ENCODE measurements at regions not wholly inside any gene's neighbourhood (a gene's known extent, or its start where the extent isn't known, plus 50 kb on each side); places are given as distances from the start of the nearest gene placed in this dataset.
A peak's percentile ranks its signal among the peaks of the same experiment; 100 is the strongest.

GRCh38 chr7:27299861-27300260 lies 57.3 kb downstream of the EVX1 start:
- no peak for DNase-seq

GRCh38 chr7:27300421-27300820 lies 57.8 kb downstream of the EVX1 start:
- no peak for DNase-seq

DNA sequence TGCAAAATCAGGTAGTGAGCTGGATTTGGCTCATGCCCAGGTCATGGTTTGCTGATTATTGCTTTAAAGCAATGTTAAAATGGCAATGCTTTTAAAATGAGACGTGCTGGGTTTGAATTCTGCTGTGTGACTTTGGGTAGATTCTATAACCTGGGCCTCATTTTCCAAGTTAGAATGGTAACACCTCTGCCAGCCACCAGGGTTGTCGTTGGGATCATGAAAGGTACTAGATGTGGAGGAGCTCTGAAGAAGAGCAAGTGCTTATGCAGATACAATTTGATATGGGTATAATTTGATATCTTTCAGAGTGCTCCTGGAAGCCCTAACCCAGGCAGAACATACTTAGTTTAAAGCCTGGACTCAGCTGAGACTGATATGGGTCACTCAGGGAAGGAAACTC lies 60.0 kb downstream of the EVX1 start:
- no peak for DNase-seq

DNA sequence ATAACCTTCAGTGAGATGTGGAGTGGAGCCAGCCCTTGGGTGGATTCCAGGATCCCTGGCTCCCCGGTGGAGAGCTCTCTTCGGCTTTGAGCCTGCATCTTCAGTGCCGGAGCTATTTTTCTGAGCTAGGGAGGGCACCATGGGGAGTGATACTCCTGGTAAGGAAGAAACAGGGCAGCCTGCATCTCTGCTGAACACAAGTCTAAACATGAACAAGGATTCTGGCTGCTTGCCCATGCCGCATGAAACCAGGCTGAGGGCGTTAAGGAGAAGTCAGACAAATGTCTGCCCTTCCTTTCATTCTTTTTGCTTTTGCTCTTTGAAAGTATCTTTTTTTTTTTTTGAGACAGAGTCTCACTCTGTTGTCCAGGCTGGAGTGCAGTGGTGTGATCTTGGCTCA lies 60.4 kb downstream of the EVX1 start:
- no peak for DNase-seq

GRCh38 chr7:27305854-27306253 lies 63.3 kb downstream of the EVX1 start:
- no peak for DNase-seq

DNA sequence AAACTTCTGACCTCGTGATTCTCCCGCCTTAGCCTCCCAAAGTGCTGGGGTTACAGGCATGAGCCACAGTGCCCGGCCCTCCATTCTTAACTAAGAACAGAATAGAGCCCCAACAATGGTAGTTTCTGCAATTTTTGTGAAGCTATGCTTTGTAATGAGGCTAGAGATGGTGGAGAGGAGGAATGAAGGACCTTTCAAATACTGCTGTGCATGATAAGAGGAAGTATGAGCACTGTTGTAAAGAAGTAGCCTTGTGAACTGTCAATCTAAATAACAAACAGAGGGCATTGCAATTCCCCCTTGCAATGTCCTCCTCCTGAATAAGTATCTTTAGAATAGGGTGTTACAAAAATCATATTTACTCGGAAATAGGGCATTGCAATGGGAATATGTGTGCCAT lies 70.2 kb downstream of the EVX1 start:
- DNase-seq: no peak

DNA sequence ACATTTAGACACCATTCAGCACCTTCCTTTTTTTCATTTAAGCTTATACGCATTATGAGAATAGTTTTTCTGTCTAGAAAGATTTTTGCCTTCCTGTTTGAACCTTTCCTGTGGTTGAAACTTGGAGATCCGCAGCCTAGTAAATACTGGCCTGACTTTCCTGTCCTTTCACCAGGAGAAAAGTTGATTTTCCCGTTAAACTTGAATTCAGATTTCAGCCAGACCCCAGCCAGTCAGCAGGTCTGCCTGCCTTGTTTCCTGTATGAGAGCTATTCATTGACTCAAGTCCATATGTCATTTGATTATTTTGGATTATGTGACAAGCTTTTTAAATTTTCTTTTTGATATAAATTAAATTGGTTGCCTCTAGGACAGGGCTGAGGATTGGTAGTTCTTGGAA lies 71.5 kb downstream of the EVX1 start:
- DNase-seq: no peak

- DNase-seq: no peak
Observed at GRCh38 chr7:27315066-27315465, 72.5 kb downstream of the EVX1 start.

- DNase-seq: no peak
Observed at GRCh38 chr7:27316311-27316710, 73.7 kb downstream of the EVX1 start.

GRCh38 chr7:27324246-27324645 lies 81.6 kb downstream of the EVX1 start:
- no peak for DNase-seq

DNA sequence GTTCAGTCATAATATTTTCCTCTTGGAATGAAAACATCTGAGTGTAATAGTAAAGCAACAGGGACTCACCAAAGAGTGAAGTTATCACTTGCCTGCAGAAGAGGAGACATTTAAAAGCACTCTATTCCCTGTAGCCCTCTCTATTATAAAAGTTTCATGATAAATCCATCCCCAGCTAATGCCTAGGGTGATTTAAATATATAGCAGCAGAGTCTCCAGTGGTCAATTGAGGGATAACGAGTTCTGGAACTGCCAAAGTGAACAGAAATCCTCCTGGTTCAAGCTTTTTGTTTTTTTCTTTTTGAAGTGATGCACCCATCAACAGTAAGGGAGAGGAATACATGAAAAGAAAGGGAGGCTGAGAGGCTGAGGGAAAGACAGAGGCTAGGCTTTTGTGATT lies 87.3 kb downstream of the EVX1 start:
- DNase-seq: no peak

- no peak for DNase-seq
Observed at GRCh38 chr7:27339478-27339877, 96.9 kb downstream of the EVX1 start.

- DNase-seq: no peak
Observed at GRCh38 chr7:27344471-27344870, 101.9 kb downstream of the EVX1 start.

DNA sequence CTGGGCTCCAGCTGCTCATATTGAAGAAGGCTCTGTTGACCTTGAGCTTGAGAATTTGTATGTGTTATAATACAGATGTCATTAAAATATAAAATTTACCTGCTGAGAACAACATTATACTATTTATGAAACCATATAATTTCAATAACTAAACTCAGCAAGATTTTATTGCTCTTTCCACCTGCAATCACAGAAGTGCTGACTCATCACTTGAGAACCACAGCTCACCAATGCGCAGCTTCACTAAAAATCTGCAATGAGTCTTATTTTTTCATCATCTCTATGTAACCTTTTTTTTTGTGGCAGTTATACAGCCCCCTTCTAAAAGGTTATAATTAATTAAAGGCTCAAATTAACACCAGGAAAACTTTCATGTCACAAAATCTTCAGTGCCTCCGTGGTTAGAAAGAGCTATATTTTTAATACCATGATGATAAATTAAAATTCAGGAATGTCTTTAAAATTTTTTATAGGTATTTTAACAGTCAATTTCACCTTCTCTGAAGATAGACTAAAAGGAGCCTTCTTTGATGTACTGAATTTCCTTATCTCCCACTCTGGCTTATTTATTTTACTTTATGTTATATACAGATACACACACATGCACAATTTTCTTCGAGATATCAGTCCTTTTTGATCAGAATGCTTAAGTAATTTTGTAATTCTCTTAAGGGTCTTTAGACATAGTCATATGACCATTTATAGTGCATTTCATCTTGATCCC lies 102.7 kb downstream of the EVX1 start:
- DNase-seq: no peak

- no peak for DNase-seq
Observed at GRCh38 chr7:27345997-27346396, 103.4 kb downstream of the EVX1 start.

DNA sequence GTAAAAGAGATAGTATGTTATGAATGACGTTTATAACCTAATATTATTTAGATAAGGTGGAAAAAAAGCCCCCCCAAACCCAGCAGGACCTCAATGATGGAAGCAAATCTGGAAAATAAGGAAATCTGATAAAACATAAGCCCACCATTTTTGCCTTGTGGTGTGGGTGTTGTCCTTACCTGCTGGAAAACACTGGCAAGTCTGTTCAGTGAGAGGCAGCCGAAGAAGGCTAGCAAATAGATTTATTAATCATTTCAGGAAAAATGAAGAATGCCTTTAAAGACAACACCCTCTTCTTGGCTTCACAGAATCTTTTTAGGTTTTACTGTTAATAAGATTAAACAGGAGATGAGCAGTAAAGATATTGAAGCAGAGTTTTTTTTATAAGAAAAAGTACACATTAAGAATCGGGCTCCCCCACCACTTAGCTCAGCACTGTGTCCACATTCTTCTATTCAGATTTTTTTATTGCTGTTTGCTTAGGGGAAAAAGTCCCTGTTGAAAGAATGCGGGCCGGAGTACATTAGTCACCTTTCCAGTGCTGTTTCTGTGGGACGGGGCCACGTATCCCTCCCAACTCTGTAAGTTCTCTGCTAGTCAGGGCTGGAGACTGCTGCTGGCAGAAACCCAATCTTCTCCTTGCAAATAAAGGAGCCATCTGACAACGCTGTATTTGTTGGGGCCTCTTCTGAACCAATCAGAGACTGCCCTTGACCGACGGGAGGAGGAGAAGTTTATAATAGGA lies 104.1 kb downstream of the EVX1 start:
- DNase-seq: peak; percentile 47

- DNase-seq: no peak
Observed at GRCh38 chr7:27347276-27347640, 104.7 kb downstream of the EVX1 start.

DNA sequence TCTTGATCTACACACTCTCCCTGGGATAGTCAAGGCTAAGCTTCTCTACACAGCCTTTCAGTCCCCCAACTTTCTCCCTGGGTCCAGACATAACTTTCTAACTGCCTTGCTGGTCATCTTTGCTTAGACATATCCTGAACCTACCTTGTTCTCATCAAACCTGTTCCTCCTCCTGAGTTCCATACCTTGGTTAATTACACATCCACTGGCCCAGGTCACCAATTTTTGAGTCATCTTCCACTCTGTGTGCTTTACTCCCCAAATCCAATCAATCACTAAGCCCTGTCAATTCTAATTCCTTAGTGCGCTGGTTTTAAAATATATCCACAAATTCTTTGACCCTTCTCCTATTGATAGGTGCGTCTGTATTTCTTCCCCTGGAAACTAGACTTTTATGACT lies 107.0 kb downstream of the EVX1 start:
- DNase-seq: no peak

- no peak for DNase-seq
Observed at GRCh38 chr7:27351137-27351536, 108.5 kb downstream of the EVX1 start.

DNA sequence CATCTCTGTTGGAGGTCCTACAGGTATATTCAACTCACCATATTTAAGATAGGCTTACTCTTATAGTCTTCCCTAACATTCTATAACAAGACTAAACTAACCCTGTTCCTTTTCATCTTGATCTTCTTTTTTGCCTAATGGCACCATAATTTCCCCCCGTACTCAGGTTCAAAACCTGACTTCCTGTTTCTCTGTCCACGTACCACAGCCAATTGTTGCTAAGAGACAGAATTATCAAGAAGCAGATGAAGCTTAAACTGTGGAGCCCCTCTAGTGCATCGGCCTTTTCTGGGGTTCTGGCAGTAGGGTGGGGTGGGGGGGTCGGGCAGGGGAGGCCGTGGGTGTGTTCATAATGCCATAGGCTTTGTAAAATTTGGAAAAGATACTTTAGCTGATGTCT lies 109.2 kb downstream of the EVX1 start:
- no peak for DNase-seq

GRCh38 chr7:27359181-27360125 lies 116.9 kb downstream of the EVX1 start:
- no peak for DNase-seq

GRCh38 chr7:27361522-27361921 lies 118.9 kb downstream of the EVX1 start:
- DNase-seq: no peak

DNA sequence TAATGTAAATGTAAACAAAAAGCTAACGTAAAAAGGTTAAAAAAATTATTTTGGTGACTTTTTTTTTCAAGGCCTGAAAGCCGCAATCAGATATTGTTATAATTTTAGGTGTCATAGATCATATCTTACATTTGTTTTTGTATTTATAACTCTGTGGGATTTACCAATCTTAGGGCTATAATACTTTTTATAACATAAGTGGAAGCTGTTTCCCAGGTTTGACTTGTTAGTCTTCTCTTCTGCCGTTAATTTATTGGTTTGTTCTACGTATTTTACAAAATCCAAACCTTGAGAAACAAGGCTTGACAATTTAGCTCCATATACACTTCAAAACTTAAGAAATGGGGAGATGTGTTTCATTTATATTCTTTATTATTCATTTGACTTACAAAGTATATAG lies 119.4 kb downstream of the EVX1 start:
- no peak for DNase-seq

DNA sequence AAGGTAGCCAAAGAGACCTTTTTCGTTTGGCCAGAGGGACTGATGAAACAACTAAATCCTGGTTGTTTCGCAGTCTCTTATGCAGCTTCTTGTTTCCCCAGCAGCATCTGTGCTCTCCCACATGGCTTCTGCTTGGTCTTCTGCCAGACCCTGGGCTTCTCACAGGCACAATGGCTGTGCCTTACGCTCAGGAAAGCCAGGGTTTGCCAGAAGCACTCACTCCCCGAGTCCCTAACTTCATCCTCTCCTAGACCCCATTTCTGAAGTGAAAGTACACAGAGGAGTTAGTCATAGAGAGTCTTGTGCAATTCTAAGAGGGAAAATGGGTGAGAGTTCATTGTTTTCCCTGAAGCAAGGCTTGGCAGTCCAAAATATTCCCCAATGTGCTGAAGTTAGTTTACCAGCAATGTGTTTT lies 121.7 kb downstream of the EVX1 start:
- DNase-seq: no peak

All from NCI-H510A (cell line).